Dermis microvascular lymphatic vessel endothelial cell (primary cell): ENCODE measurements at regions not wholly inside any gene's neighbourhood (a gene's known extent, or its start where the extent isn't known, plus 50 kb on each side); places are given as distances from the start of the nearest gene placed in this dataset.

ENCODE experiments used
- DNase-seq, 2 donors: peaks; one replicate each; pipeline versions ENCODE4 v3.0.0 to v3.0.0-alpha.2; 2010; ENCODE audit warnings: low read depth in 2 of 2

GRCh38 chr3:113051787-113052186 lies 61.0 kb downstream of the GTPBP8 start:
- DNase-seq: no peak

GRCh38 chr3:113053169-113053568 lies 62.4 kb downstream of the GTPBP8 start:
- no peak for DNase-seq

- DNase-seq: no peak
These were observed 63.8 kb downstream of the GTPBP8 start for GRCh38 chr3:113054552-113054951.

- no peak for DNase-seq
These were observed 64.4 kb downstream of the GTPBP8 start for GRCh38 chr3:113055201-113055600.

GRCh38 chr3:113055961-113056360 lies 65.2 kb downstream of the GTPBP8 start:
- DNase-seq: no peak

GRCh38 chr3:113057117-113057516 lies 66.3 kb downstream of the GTPBP8 start:
- DNase-seq: no peak

- no peak for DNase-seq
These were observed 67.4 kb downstream of the GTPBP8 start for GRCh38 chr3:113058188-113058587.

GRCh38 chr3:113062705-113063104 lies 71.9 kb downstream of the GTPBP8 start:
- no peak for DNase-seq

GRCh38 chr3:113063126-113063894 lies 72.5 kb downstream of the GTPBP8 start:
- DNase-seq: no peak

- no peak for DNase-seq
These were observed 73.4 kb downstream of the GTPBP8 start for GRCh38 chr3:113064183-113064582.

- DNase-seq: no peak
These were observed 74.6 kb downstream of the GTPBP8 start for GRCh38 chr3:113065336-113065735.

GRCh38 chr3:113070072-113070640 lies 79.4 kb downstream of the GTPBP8 start:
- no peak for DNase-seq

GRCh38 chr3:113070681-113071113 lies 79.9 kb downstream of the GTPBP8 start:
- no peak for DNase-seq

GRCh38 chr3:113075588-113075987 lies 84.8 kb downstream of the GTPBP8 start:
- no peak for DNase-seq

- DNase-seq: no peak
These were observed 88.6 kb downstream of the GTPBP8 start for GRCh38 chr3:113079218-113079961.

GRCh38 chr3:113084777-113085176 lies 94.0 kb downstream of the GTPBP8 start:
- no peak for DNase-seq

- DNase-seq: no peak
These were observed 96.0 kb downstream of the GTPBP8 start for GRCh38 chr3:113086560-113087461.

GRCh38 chr3:113088616-113089015 lies 97.8 kb downstream of the GTPBP8 start:
- DNase-seq: no peak

GRCh38 chr3:113091417-113091816 lies 100.6 kb downstream of the GTPBP8 start:
- no peak for DNase-seq

GRCh38 chr3:113092746-113093145 lies 102.0 kb downstream of the GTPBP8 start:
- no peak for DNase-seq
